K562 (cell line): ENCODE measurements at regions not wholly inside any gene's neighbourhood (a gene's known extent, or its start where the extent isn't known, plus 50 kb on each side); places are given as distances from the start of the nearest gene placed in this dataset.

Experiments
- NFATC3 ChIP-seq: fragments of 450-650 bp; IDR thresholded peaks from 2 replicates; pipeline ENCODE4 v1.6.1; 2017; ENCODE audit warnings: mild to moderate bottlenecking
- SAFB ChIP-seq: fragments of 200-400 bp; formaldehyde crosslinking; IDR thresholded peaks from 2 replicates; pipeline ENCODE4 v1.6.1; 2017; ENCODE audit warnings: low read depth, low read length, borderline replicate concordance
- SMARCC2 ChIP-seq: fragments of 450-650 bp; IDR thresholded peaks from 2 replicates; pipeline ENCODE4 v1.6.1; 2017; ENCODE audit warnings: antibody characterized with exemption, moderate library complexity, mild to moderate bottlenecking, low read depth
- ZNF584 ChIP-seq: fragments of 200-800 bp; sonication (Bioruptor generic); IDR thresholded peaks from 2 replicates; pipeline ENCODE4 v1.6.1; 2016; ENCODE audit warnings: low read depth, mild to moderate bottlenecking, missing genetic modification characterization, missing compliant biosample characterization
- TF ChIP-seq, protein P1 (sequence below): sonication (generic); formaldehyde crosslinking; IDR thresholded peaks from 2 replicates; pipeline ENCODE4 v1.8.1; 2023; ENCODE audit warnings: mild to moderate bottlenecking, missing genetic modification reagents

DNA sequence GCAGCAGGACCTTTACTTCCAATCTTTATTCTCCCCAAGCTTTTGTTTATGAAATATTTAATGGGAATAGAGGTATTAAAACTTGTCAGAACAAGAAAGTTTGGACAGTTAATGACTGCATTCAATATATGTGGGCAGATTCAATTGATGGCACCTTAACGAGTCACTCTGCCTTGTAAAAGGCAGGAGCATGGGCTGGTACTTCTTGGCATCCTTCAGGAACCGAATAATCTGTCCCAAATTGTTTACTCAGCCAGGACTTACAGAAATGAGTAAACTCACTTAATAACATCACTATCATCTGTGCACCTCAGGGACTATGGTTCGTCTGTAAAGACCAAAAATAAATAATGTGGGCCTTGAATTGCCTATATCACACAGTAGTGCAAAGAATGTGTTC lies 1280.3 kb upstream of the TMEFF2 start:
- TF ChIP-seq NFATC3: no peak
- no peak for TF ChIP-seq SAFB
- TF ChIP-seq, protein P1, sequence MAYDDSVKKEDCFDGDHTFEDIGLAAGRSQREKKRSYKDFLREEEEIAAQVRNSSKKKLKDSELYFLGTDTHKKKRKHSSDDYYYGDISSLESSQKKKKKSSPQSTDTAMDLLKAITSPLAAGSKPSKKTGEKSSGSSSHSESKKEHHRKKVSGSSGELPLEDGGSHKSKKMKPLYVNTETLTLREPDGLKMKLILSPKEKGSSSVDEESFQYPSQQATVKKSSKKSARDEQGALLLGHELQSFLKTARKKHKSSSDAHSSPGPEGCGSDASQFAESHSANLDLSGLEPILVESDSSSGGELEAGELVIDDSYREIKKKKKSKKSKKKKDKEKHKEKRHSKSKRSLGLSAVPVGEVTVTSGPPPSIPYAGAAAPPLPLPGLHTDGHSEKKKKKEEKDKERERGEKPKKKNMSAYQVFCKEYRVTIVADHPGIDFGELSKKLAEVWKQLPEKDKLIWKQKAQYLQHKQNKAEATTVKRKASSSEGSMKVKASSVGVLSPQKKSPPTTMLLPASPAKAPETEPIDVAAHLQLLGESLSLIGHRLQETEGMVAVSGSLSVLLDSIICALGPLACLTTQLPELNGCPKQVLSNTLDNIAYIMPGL (CRISPR knock-in tag): no peak
- TF ChIP-seq ZNF584 (CRISPR knock-in tag): no peak
- TF ChIP-seq SMARCC2: no peak
